C4-2B (cell line): ENCODE measurements at regions not wholly inside any gene's neighbourhood (a gene's known extent, or its start where the extent isn't known, plus 50 kb on each side); places are given as distances from the start of the nearest gene placed in this dataset.

Experiments used
- ZFX ChIP-seq: fragments of 450-650 bp; IDR thresholded peaks from 2 replicates; pipeline ENCODE4 v1.6.1; 2017
- TF ChIP-seq, protein P1 (sequence below): fragments of 450-650 bp; conservative IDR thresholded peaks from 2 replicates; pipeline ENCODE4 v1.5.1; 2017; ENCODE audit warnings: mild to moderate bottlenecking

DNA sequence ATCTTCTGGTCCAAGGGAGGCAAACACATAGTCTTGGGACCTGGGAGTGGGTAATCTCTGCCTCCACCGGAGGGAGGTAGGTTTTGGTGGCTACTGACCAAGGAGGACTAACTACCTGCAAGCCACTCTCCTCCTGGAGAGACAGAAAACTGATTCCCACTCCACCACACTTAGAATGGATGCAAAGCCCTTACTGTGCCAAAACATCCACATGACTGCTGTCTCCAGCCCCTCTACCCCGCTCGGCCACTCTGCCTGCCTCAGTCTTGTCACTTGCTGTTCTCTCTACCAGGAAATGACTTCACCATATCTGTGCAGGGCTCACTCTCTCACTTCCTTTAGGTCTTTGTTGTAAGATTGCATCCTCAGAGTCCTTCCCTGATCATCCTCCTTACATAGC lies 129.5 kb upstream of the ARG1 start:
- TF ChIP-seq, protein P1, sequence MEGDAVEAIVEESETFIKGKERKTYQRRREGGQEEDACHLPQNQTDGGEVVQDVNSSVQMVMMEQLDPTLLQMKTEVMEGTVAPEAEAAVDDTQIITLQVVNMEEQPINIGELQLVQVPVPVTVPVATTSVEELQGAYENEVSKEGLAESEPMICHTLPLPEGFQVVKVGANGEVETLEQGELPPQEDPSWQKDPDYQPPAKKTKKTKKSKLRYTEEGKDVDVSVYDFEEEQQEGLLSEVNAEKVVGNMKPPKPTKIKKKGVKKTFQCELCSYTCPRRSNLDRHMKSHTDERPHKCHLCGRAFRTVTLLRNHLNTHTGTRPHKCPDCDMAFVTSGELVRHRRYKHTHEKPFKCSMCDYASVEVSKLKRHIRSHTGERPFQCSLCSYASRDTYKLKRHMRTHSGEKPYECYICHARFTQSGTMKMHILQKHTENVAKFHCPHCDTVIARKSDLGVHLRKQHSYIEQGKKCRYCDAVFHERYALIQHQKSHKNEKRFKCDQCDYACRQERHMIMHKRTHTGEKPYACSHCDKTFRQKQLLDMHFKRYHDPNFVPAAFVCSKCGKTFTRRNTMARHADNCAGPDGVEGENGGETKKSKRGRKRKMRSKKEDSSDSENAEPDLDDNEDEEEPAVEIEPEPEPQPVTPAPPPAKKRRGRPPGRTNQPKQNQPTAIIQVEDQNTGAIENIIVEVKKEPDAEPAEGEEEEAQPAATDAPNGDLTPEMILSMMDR: no peak
- no peak for TF ChIP-seq ZFX
